ENCODE measurements at regions not wholly inside any gene's neighbourhood (a gene's known extent, or its start where the extent isn't known, plus 50 kb on each side); places are given as distances from the start of the nearest gene placed in this dataset.

DNA sequence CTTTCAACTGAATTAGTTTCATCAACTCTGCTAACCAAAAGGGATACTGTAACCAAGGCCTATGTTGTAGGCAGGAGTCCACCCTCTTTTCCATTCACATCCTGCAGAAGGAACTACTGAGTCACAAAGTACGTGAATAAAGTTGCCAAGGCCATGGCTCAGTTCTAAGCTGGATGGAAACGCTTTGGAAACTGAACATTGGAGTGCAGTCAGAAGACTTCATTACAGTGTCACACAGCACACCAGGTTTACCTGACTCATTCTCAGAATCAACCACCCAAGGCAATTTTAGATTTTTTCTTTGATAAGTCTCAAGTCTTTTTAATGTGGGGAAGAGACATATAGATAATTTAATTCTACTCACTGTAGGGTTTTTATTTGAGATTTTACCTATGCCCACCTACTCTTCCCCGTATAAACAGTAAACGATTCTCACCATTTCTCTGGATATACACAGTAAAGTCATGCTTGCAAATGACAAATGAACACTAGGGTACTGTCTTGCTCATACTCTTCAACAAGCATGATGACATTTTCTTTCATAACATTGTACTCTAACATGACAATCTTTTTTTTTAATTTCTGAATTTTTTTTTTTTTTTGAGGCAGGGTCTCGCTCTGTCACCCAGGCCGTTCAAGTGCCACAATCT lies 58.9 kb upstream of the RBM47 start:
- DNase-seq (ENCODE audit: low spot score) = no peak
- intact Hi-C loops (cut with micrococcal nuclease; ENCODE audit: unreplicated experiment) (no loop called here), in situ Hi-C loops (cut with HindIII; ENCODE audit: extremely low pct_ligation_motif_present, low pct_unique_long_range_greater_than_20kb) (no loop called here)
- TF ChIP-seq FOXP1 (IDR thresholded peaks at IDR 0.05) = no peak
- TF ChIP-seq FOXP1 (CRISPR knock-in tag; IDR thresholded peaks at IDR 0.05) = no peak
- no peak for TF ChIP-seq CENPT (CRISPR knock-in tag; IDR thresholded peaks at IDR 0.05; ENCODE audit: low read depth)
- TF ChIP-seq ZNF274 (CRISPR knock-in tag; IDR thresholded peaks at IDR 0.05) = no peak
- no peak for TF ChIP-seq ZNF230 (CRISPR knock-in tag; IDR thresholded peaks at IDR 0.05)
- no peak for TF ChIP-seq PLRG1 (conservative IDR thresholded peaks at IDR 0.05)
- TF ChIP-seq, protein P1, sequence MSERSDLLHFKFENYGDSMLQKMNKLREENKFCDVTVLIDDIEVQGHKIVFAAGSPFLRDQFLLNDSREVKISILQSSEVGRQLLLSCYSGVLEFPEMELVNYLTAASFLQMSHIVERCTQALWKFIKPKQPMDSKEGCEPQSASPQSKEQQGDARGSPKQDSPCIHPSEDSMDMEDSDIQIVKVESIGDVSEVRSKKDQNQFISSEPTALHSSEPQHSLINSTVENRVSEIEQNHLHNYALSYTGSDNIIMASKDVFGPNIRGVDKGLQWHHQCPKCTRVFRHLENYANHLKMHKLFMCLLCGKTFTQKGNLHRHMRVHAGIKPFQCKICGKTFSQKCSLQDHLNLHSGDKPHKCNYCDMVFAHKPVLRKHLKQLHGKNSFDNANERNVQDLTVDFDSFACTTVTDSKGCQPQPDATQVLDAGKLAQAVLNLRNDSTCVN (CRISPR knock-in tag; IDR thresholded peaks at IDR 0.05; ENCODE audit: borderline replicate concordance) = no peak
- TF ChIP-seq, protein P2, sequence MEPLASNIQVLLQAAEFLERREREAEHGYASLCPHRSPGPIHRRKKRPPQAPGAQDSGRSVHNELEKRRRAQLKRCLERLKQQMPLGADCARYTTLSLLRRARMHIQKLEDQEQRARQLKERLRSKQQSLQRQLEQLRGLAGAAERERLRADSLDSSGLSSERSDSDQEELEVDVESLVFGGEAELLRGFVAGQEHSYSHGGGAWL (CRISPR knock-in tag; IDR thresholded peaks at IDR 0.05) = no peak
- TF ChIP-seq ATF1 (CRISPR knock-in tag; IDR thresholded peaks at IDR 0.05) = no peak
- no peak for TF ChIP-seq NPAS2 (CRISPR knock-in tag; IDR thresholded peaks at IDR 0.05; ENCODE audit: borderline replicate concordance)
- TF ChIP-seq, protein P3, sequence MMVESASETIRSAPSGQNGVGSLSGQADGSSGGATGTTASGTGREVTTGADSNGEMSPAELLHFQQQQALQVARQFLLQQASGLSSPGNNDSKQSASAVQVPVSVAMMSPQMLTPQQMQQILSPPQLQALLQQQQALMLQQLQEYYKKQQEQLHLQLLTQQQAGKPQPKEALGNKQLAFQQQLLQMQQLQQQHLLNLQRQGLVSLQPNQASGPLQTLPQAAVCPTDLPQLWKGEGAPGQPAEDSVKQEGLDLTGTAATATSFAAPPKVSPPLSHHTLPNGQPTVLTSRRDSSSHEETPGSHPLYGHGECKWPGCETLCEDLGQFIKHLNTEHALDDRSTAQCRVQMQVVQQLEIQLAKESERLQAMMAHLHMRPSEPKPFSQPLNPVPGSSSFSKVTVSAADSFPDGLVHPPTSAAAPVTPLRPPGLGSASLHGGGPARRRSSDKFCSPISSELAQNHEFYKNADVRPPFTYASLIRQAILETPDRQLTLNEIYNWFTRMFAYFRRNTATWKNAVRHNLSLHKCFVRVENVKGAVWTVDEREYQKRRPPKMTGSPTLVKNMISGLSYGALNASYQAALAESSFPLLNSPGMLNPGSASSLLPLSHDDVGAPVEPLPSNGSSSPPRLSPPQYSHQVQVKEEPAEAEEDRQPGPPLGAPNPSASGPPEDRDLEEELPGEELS (CRISPR knock-in tag; IDR thresholded peaks at IDR 0.05) = no peak
- TF ChIP-seq, protein P4, sequence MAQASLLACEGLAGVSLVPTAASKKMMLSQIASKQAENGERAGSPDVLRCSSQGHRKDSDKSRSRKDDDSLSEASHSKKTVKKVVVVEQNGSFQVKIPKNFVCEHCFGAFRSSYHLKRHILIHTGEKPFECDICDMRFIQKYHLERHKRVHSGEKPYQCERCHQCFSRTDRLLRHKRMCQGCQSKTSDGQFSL (CRISPR knock-in tag; IDR thresholded peaks at IDR 0.05) = no peak
- no peak for TF ChIP-seq BHLHE40 (IDR thresholded peaks at IDR 0.05; ENCODE audit: low read length)
- no peak for TF ChIP-seq KLF13 (CRISPR knock-in tag; IDR thresholded peaks at IDR 0.05)
- no peak for TF ChIP-seq YY1 (IDR thresholded peaks at IDR 0.05; ENCODE audit: insufficient read depth, insufficient replicate concordance, low read depth, low read length)
- TF ChIP-seq NFYC (CRISPR knock-in tag; IDR thresholded peaks at IDR 0.05) = no peak
- no peak for TF ChIP-seq IKZF1 (IDR thresholded peaks at IDR 0.05)
- TF ChIP-seq HNRNPL (IDR thresholded peaks at IDR 0.05; ENCODE audit: low read depth, low read length) = no peak
- POLR2A ChIA-PET = no interaction called here
- H4K20me1 ChIP-seq (ENCODE audit: insufficient read depth, low read length) = no peaks in the 10 kb centered on the region
- no peaks in the 10 kb centered on the region for H3K79me2 ChIP-seq (ENCODE audit: insufficient read depth, low read length)
- no peaks in the 10 kb centered on the region for H3K36me3 ChIP-seq (replicated peaks in 1 of 2; ENCODE audit: control insufficient read depth in 1 of 2, insufficient read depth in 2 of 2, low read length in 2 of 2)
- H3K27ac ChIP-seq (ENCODE audit: extremely low read length, insufficient read depth, low read length) = no peak overlapping the region
- no peak overlapping the region for H3K4me2 ChIP-seq (ENCODE audit: low read depth, low read length)
- no TSS peak for BruUV-seq (replicated peaks)
- no peaks in the 10 kb centered on the region for H3K27me3 ChIP-seq (ENCODE audit: control insufficient read depth in 1 of 2, insufficient read depth in 2 of 2, low read length in 2 of 2)
- peaks cover 11% of the 10 kb centered on the region for H3K4me1 ChIP-seq (ENCODE audit: insufficient read depth, low read length)
- FAIRE-seq = no peak
- CTCF ChIA-PET (ENCODE audit: low intra/inter-chr PET ratio, low total read pairs) = no interaction called here
- H3K4me3 ChIP-seq (replicated peaks in 1 of 3; ENCODE audit: insufficient read depth in 1 of 3, low read depth in 2 of 3, low read length in 3 of 3) = no peak overlapping the region
- WGBS (ENCODE audit: low lambda C conversion rate) = 84% methylated on average over 6 of the region's 6 CpGs
- ATAC-seq = no peak
- H3K9me3 ChIP-seq (ENCODE audit: low read length) = no peaks in the 10 kb centered on the region
- no peak overlapping the region for H2AFZ ChIP-seq (ENCODE audit: low read length)
- H3K9ac ChIP-seq (ENCODE audit: insufficient read depth, low read depth, low read length) = no peak overlapping the region
